ENCODE measurements at regions not wholly inside any gene's neighbourhood (a gene's known extent, or its start where the extent isn't known, plus 50 kb on each side); places are given as distances from the start of the nearest gene placed in this dataset.

DNA sequence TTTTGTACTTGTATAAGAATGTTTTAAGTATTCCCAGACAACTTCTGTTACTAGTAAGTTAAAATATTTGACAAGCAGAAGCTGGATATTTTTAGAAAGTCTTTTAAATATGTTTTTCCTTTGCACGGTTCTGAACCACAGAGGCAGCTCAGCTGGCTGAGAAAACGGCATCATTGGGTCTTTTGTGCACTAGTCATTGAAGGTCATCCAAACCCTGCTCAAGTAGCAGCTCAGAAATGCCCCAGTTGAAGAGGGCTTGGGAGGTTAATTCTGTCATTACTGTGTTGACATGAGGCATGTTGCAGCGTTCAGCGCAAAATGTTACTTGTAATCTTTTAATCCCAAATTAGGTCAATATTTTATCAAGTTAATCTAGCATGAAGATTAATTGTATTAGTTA, 383.7 kb upstream of the FAM241A start:
- intact Hi-C loops (cut with DNase I), result no loop called here
- TF ChIP-seq, protein P1, sequence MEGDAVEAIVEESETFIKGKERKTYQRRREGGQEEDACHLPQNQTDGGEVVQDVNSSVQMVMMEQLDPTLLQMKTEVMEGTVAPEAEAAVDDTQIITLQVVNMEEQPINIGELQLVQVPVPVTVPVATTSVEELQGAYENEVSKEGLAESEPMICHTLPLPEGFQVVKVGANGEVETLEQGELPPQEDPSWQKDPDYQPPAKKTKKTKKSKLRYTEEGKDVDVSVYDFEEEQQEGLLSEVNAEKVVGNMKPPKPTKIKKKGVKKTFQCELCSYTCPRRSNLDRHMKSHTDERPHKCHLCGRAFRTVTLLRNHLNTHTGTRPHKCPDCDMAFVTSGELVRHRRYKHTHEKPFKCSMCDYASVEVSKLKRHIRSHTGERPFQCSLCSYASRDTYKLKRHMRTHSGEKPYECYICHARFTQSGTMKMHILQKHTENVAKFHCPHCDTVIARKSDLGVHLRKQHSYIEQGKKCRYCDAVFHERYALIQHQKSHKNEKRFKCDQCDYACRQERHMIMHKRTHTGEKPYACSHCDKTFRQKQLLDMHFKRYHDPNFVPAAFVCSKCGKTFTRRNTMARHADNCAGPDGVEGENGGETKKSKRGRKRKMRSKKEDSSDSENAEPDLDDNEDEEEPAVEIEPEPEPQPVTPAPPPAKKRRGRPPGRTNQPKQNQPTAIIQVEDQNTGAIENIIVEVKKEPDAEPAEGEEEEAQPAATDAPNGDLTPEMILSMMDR (IDR thresholded peaks at IDR 0.05), result no peak
- no peak for TF ChIP-seq POLR2A (IDR thresholded peaks at IDR 0.05)
- TF ChIP-seq POLR2AphosphoS5 (IDR thresholded peaks at IDR 0.05), result no peak
- H3K36me3 ChIP-seq, result no peaks in the 10 kb centered on the region
- H3K4me3 ChIP-seq, result no peak overlapping the region
- H3K27ac ChIP-seq, result no peak overlapping the region
- H3K4me1 ChIP-seq (replicated peaks), result no peaks in the 10 kb centered on the region
- 26% methylated on average over 4 of the region's 4 CpGs for WGBS
- H3K27me3 ChIP-seq (replicated peaks; ENCODE audit: insufficient read depth), result no peaks in the 10 kb centered on the region
- no peak for DNase-seq (ENCODE audit: low spot score)
- H3K9me3 ChIP-seq, result no peaks in the 10 kb centered on the region

DNA sequence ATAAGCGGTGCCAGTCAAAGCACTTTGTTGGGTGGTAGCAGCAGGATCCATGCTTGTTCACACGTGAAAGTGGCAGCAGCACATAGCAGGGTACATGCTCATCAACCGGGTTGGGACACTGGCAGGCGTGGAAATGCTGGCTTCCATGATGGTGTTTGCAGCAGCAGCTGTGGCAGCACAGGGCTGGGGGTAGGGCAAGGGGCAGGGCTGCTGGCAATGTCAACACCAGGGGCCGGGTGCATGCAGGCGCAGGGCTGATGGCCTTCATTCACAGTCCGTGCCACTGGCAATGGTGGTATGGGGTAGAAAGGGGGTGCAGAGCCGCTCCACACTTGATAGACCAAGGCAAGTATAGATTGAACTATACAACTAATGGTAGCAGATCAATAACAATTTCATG, 374.7 kb upstream of the FAM241A start:
- H3K27me3 ChIP-seq (replicated peaks; ENCODE audit: insufficient read depth), result no peaks in the 10 kb centered on the region
- intact Hi-C loops (cut with DNase I), result no loop called here
- H3K4me1 ChIP-seq (replicated peaks), result no peaks in the 10 kb centered on the region
- 68% methylated on average over 8 of the region's 8 CpGs for WGBS
- H3K36me3 ChIP-seq, result no peaks in the 10 kb centered on the region
- H3K4me3 ChIP-seq, result no peak overlapping the region
- no peak overlapping the region for H3K27ac ChIP-seq
- TF ChIP-seq POLR2A (IDR thresholded peaks at IDR 0.05) (no peak), POLR2AphosphoS5 (IDR thresholded peaks at IDR 0.05) (no peak)
- TF ChIP-seq, protein P1 (IDR thresholded peaks at IDR 0.05), result no peak
- no peaks in the 10 kb centered on the region for H3K9me3 ChIP-seq
- DNase-seq (ENCODE audit: low spot score), result no peak

DNA sequence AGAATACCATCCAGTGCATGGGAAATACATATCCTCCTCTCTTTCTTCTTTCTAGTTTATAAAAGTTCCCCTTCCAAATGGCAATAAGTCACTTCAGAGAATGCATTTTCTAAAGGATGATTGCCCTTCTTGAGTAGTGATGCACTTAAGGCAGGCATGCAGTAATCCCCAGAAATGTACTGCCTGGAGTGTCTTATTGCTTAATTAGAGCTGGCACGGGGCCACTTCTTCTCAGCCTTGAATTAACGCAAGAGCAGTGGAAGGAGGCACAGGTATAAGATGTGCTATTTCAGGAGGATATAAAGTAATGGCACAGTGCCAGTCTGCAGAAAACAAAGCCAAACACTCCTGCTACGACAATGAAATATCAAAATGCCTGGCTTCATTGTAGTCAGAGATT, 371.4 kb upstream of the FAM241A start:
- 27% methylated on average over 3 of the region's 3 CpGs for WGBS
- intact Hi-C loops (cut with DNase I), result no loop called here
- Histone ChIP-seq H3K9me3 (no peaks in the 10 kb centered on the region), H3K36me3 (no peaks in the 10 kb centered on the region), H3K4me1 (replicated peaks) (no peaks in the 10 kb centered on the region), H3K27ac (no peak overlapping the region), H3K4me3 (no peak overlapping the region), H3K27me3 (replicated peaks; ENCODE audit: insufficient read depth) (no peaks in the 10 kb centered on the region)
- TF ChIP-seq POLR2AphosphoS5 (IDR thresholded peaks at IDR 0.05) (no peak), POLR2A (IDR thresholded peaks at IDR 0.05) (no peak)
- TF ChIP-seq, protein P1 (IDR thresholded peaks at IDR 0.05), result no peak
- no peak for DNase-seq (ENCODE audit: low spot score)

DNA sequence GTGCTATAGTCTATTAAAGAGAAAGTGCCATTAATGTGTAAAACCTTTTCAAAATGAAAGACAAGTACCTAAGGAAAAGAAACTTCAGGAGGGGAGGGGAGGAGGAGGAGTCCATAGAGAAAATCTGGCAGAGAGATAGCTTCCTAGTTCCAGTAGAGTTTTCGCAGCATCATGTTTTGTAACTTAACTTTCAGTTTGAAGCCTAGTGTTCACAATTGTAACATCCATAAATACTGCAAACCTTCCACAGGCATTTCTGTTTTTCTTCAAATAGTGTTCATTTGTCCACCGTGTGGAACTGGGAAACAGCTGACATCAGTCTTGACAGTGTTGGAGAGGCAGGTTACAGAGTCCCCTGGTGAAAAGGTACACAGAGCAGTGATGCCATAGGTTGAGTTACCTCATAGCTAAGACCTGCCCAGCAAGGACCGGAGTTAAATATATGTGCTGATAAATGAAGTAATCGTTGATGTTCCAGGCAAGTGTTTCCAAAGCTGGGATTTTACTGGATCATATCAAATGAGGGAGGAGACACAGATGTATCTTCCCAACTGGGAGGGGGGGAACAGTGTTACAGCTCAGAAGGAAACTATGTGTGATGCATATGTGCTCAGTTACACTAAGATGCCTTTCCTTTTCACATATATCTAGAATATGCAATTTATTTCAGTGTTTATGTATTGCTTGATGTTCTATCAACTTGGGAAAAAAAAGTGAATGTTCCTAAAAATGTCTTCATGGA, 369.5 kb upstream of the FAM241A start:
- no peak overlapping the region for H3K27ac ChIP-seq
- no peaks in the 10 kb centered on the region for H3K4me1 ChIP-seq (replicated peaks)
- H3K4me3 ChIP-seq, result no peak overlapping the region
- no peaks in the 10 kb centered on the region for H3K9me3 ChIP-seq
- no peak for TF ChIP-seq POLR2AphosphoS5 (IDR thresholded peaks at IDR 0.05)
- TF ChIP-seq, protein P1 (IDR thresholded peaks at IDR 0.05), result no peak
- no peak for TF ChIP-seq POLR2A (IDR thresholded peaks at IDR 0.05)
- no peaks in the 10 kb centered on the region for H3K36me3 ChIP-seq
- DNase-seq (ENCODE audit: low spot score), result no peak
- whole genome bisulfite sequencing, result 59% methylated on average over 4 of the region's 4 CpGs
- H3K27me3 ChIP-seq (replicated peaks; ENCODE audit: insufficient read depth), result no peaks in the 10 kb centered on the region
- intact Hi-C loops (cut with DNase I), result no loop called here

DNA sequence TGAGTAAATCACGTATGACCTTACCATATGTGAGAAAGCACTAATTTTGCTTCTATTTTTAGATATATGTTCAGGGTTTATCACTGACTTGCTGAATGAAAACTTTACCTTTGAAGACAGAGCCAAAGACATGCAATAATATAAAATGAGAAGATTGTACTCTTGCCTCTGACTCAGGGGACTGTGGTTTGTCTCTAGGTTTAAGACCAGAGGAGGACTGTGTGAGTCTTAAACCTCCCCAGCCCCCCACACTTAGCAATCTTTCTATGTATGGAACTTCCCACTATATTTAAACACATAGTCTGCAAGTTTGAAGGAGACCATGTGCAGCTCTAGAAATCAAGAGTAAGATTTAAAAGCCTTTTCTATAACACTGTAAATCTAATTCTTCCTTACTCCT, 368.7 kb upstream of the FAM241A start:
- no peaks in the 10 kb centered on the region for H3K36me3 ChIP-seq
- H3K4me1 ChIP-seq (replicated peaks), result no peaks in the 10 kb centered on the region
- intact Hi-C loops (cut with DNase I), result no loop called here
- no peak overlapping the region for H3K4me3 ChIP-seq
- no peaks in the 10 kb centered on the region for H3K27me3 ChIP-seq (replicated peaks; ENCODE audit: insufficient read depth)
- H3K27ac ChIP-seq, result no peak overlapping the region
- DNase-seq (ENCODE audit: low spot score), result no peak
- WGBS, result 58% methylated on average over 1 of the region's 1 CpG
- H3K9me3 ChIP-seq, result no peaks in the 10 kb centered on the region
- TF ChIP-seq POLR2A (IDR thresholded peaks at IDR 0.05), result no peak
- TF ChIP-seq, protein P1 (IDR thresholded peaks at IDR 0.05), result no peak
- TF ChIP-seq POLR2AphosphoS5 (IDR thresholded peaks at IDR 0.05), result no peak
